ENCODE measurements at regions not wholly inside any gene's neighbourhood (a gene's known extent, or its start where the extent isn't known, plus 50 kb on each side); places are given as distances from the start of the nearest gene placed in this dataset.
"Not testable (repeated sequence)": the region's sequence is repeated elsewhere in the genome, so short reads cannot be mapped to it uniquely, and the experiment has no call there.

DNA sequence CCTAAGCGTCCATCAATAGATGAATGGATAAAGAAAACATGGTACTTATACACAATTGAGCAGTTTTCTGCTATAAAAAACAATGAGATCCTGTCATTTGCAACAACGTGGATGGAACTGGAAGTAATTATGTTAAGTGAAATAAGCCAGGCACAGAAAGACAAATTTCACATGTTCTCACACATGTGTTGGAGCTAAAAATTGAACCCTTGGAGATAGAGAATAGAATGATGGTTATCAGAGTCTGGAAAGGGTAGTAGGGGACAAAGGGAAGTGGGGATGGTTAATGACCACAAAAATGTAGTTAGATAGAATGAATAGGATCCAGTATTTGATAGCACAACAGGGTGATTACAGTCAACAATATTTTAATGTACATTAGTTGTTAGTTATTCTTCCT, 1033.5 kb downstream of the HACE1 start:
- no peak overlapping the region for H3K4me3 ChIP-seq (ENCODE audit: low read depth in 1 of 2, low read length in 2 of 2)
- H3K4me1 ChIP-seq (ENCODE audit: control insufficient read depth in 2 of 2, insufficient read depth in 2 of 2, low read length in 1 of 2) = no peaks in the 10 kb centered on the region
- no peaks in the 10 kb centered on the region for H3K9me3 ChIP-seq (ENCODE audit: control insufficient read depth in 2 of 2, insufficient read depth in 1 of 2, low read depth in 1 of 2, low read length in 1 of 2)
- WGBS, 2 donors = 46 to 70% methylated on average over 2 of the region's 2 CpGs
- H3K27ac ChIP-seq (ENCODE audit: low read depth in 2 of 2, low read length in 1 of 2) = no peak overlapping the region
- no peaks in the 10 kb centered on the region for H3K36me3 ChIP-seq (ENCODE audit: control insufficient read depth in 2 of 2, insufficient read depth in 2 of 2, low read length in 1 of 2)
- H3K27me3 ChIP-seq (ENCODE audit: control insufficient read depth in 1 of 2, insufficient read depth in 2 of 2, low read length in 2 of 2) = no peaks in the 10 kb centered on the region

DNA sequence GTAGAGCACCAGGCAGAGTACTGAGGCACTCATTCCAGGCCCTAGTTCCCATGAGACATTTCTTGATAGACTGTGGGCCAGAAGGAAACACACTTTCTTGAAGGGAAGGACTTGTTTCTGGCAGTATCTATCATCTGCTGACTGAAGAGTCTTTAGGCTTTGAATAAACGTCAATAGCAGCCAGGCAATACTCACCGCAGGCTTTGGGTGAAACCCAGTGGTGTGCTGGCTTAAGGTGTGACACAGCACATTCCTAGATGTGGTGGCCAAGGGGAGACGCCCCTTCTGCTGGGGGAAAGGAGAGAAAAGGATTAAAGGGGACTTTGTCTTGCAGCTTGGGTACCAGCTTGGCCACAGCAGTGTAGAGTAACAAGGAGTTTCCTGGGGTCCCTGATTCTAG, 1039.6 kb downstream of the HACE1 start:
- no peak overlapping the region for H3K4me3 ChIP-seq (ENCODE audit: low read depth in 1 of 2, low read length in 2 of 2)

GRCh38 chr6:103819509-103819908, 1040.2 kb downstream of the HACE1 start:
- H3K36me3 ChIP-seq (ENCODE audit: control insufficient read depth in 2 of 2, insufficient read depth in 2 of 2, low read length in 1 of 2) = no peaks in the 10 kb centered on the region
- 29 to 31% methylated on average over 3 of the region's 3 CpGs for WGBS, 2 donors
- no peaks in the 10 kb centered on the region for H3K27me3 ChIP-seq (ENCODE audit: control insufficient read depth in 1 of 2, insufficient read depth in 2 of 2, low read length in 2 of 2)
- H3K9me3 ChIP-seq (ENCODE audit: control insufficient read depth in 2 of 2, insufficient read depth in 1 of 2, low read depth in 1 of 2, low read length in 1 of 2) = no peaks in the 10 kb centered on the region
- no peak overlapping the region for H3K4me3 ChIP-seq (ENCODE audit: low read depth in 1 of 2, low read length in 2 of 2)
- H3K27ac ChIP-seq (ENCODE audit: low read depth in 2 of 2, low read length in 1 of 2) = no peak overlapping the region
- no peaks in the 10 kb centered on the region for H3K4me1 ChIP-seq (ENCODE audit: control insufficient read depth in 2 of 2, insufficient read depth in 2 of 2, low read length in 1 of 2)

More for the DNA sequence above, 1039.6 kb downstream of the HACE1 start:
- H3K27me3 ChIP-seq (ENCODE audit: control insufficient read depth in 1 of 2, insufficient read depth in 2 of 2, low read length in 2 of 2) = no peaks in the 10 kb centered on the region
- WGBS, 2 donors = 57 to 61% methylated on average over 3 of the region's 3 CpGs
- no peaks in the 10 kb centered on the region for H3K36me3 ChIP-seq (ENCODE audit: control insufficient read depth in 2 of 2, insufficient read depth in 2 of 2, low read length in 1 of 2)
- H3K9me3 ChIP-seq (ENCODE audit: control insufficient read depth in 2 of 2, insufficient read depth in 1 of 2, low read depth in 1 of 2, low read length in 1 of 2) = no peaks in the 10 kb centered on the region
- H3K27ac ChIP-seq (ENCODE audit: low read depth in 2 of 2, low read length in 1 of 2) = no peak overlapping the region
- H3K4me1 ChIP-seq (ENCODE audit: control insufficient read depth in 2 of 2, insufficient read depth in 2 of 2, low read length in 1 of 2) = no peaks in the 10 kb centered on the region

DNA sequence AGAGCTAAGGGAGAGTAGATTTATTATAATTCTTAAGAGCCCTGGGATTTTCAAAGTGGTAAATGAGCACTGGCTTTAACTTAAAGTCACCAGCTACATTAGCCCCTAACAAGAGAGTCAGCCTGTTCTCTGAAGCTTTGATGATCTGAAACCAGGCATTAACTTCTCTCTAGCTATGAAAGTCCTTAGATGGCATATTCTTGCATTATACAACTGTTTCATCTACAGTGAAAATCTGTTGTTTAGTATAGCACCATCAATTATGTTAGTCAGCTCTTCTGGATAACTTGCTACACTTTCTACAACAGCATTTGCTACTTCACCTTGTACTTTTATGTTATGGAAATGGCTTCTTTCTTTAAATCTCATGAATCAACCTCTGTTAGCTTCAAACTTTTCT, 1046.7 kb downstream of the HACE1 start:
- Histone ChIP-seq H3K9me3 (ENCODE audit: control insufficient read depth in 2 of 2, insufficient read depth in 1 of 2, low read depth in 1 of 2, low read length in 1 of 2) (no peaks in the 10 kb centered on the region), H3K4me1 (ENCODE audit: control insufficient read depth in 2 of 2, insufficient read depth in 2 of 2, low read length in 1 of 2) (no peaks in the 10 kb centered on the region), H3K4me3 (ENCODE audit: low read depth in 1 of 2, low read length in 2 of 2) (no peak overlapping the region), H3K27me3 (ENCODE audit: control insufficient read depth in 1 of 2, insufficient read depth in 2 of 2, low read length in 2 of 2) (no peaks in the 10 kb centered on the region), H3K36me3 (ENCODE audit: control insufficient read depth in 2 of 2, insufficient read depth in 2 of 2, low read length in 1 of 2) (no peaks in the 10 kb centered on the region), H3K27ac (ENCODE audit: low read depth in 2 of 2, low read length in 1 of 2) (no peak overlapping the region)

GRCh38 chr6:103801901-103802479, 1057.7 kb downstream of the HACE1 start:
- H3K27me3 ChIP-seq (ENCODE audit: control insufficient read depth in 1 of 2, insufficient read depth in 2 of 2, low read length in 2 of 2); H3K4me3 ChIP-seq (ENCODE audit: low read depth in 1 of 2, low read length in 2 of 2); H3K9me3 ChIP-seq (ENCODE audit: control insufficient read depth in 2 of 2, insufficient read depth in 1 of 2, low read depth in 1 of 2, low read length in 1 of 2); H3K4me1 ChIP-seq (ENCODE audit: control insufficient read depth in 2 of 2, insufficient read depth in 2 of 2, low read length in 1 of 2); H3K27ac ChIP-seq (ENCODE audit: low read depth in 2 of 2, low read length in 1 of 2); H3K36me3 ChIP-seq (ENCODE audit: control insufficient read depth in 2 of 2, insufficient read depth in 2 of 2, low read length in 1 of 2): not testable (repeated sequence)
- WGBS, 2 donors = 80 to 81% methylated on average over 11 of the region's 11 CpGs

- Histone ChIP-seq H3K4me1 (ENCODE audit: control insufficient read depth in 2 of 2, insufficient read depth in 2 of 2, low read length in 1 of 2) (no peaks in the 10 kb centered on the region), H3K27ac (ENCODE audit: low read depth in 2 of 2, low read length in 1 of 2) (no peak overlapping the region), H3K27me3 (ENCODE audit: control insufficient read depth in 1 of 2, insufficient read depth in 2 of 2, low read length in 2 of 2) (no peaks in the 10 kb centered on the region), H3K9me3 (ENCODE audit: control insufficient read depth in 2 of 2, insufficient read depth in 1 of 2, low read depth in 1 of 2, low read length in 1 of 2) (no peaks in the 10 kb centered on the region), H3K36me3 (ENCODE audit: control insufficient read depth in 2 of 2, insufficient read depth in 2 of 2, low read length in 1 of 2) (no peaks in the 10 kb centered on the region), H3K4me3 (ENCODE audit: low read depth in 1 of 2, low read length in 2 of 2) (no peak overlapping the region)
- 69 to 73% methylated on average over 5 of the region's 5 CpGs for WGBS, 2 donors
These were observed 1059.6 kb downstream of the HACE1 start for GRCh38 chr6:103799971-103800670.

DNA sequence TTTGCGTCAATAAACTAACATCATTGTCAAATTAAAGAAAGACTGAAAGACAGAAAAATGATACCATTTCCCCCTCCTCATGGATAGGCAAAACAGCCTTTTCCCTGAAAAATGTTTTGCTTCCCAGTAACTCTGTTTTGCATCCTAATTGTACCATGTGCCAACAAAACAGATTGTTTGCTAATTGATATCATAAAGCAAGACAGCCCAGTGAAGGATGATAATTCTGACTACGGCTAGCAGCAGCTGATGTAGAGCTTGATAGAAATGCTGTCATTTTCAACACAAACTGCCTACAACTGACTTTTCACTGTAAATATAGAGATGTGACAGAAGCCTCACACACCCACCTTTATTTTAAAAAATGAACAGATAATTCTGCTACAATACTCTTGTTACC, 1061.6 kb downstream of the HACE1 start:
- Histone ChIP-seq H3K9me3 (ENCODE audit: control insufficient read depth in 2 of 2, insufficient read depth in 1 of 2, low read depth in 1 of 2, low read length in 1 of 2) (no peaks in the 10 kb centered on the region), H3K4me3 (ENCODE audit: low read depth in 1 of 2, low read length in 2 of 2) (no peak overlapping the region), H3K36me3 (ENCODE audit: control insufficient read depth in 2 of 2, insufficient read depth in 2 of 2, low read length in 1 of 2) (no peaks in the 10 kb centered on the region), H3K4me1 (ENCODE audit: control insufficient read depth in 2 of 2, insufficient read depth in 2 of 2, low read length in 1 of 2) (no peaks in the 10 kb centered on the region), H3K27me3 (ENCODE audit: control insufficient read depth in 1 of 2, insufficient read depth in 2 of 2, low read length in 2 of 2) (no peaks in the 10 kb centered on the region), H3K27ac (ENCODE audit: low read depth in 2 of 2, low read length in 1 of 2) (no peak overlapping the region)
- WGBS, 2 donors = 66 to 67% methylated on average over 2 of the region's 2 CpGs

DNA sequence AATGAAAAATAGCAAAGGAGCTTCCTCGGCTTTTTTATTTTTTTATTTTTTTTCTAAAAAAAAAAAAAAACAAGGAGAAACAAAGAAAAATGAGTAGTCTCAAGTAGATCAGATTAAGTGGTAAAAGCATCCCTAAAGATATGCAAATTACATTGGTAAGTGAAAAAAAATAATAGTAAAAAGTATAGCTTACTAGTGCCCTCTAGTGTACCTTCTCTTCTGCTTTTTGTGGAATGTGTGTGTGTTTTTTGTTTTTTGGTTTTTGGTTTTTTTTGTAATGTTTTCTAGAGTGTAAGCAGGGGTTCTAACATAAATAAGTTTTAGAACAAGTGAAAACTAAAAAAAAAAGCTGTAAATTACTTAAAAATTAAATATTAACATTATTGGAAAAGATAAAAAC, 1062.0 kb downstream of the HACE1 start:
- no peaks in the 10 kb centered on the region for H3K9me3 ChIP-seq (ENCODE audit: control insufficient read depth in 2 of 2, insufficient read depth in 1 of 2, low read depth in 1 of 2, low read length in 1 of 2)
- no peaks in the 10 kb centered on the region for H3K4me1 ChIP-seq (ENCODE audit: control insufficient read depth in 2 of 2, insufficient read depth in 2 of 2, low read length in 1 of 2)
- no peaks in the 10 kb centered on the region for H3K27me3 ChIP-seq (ENCODE audit: control insufficient read depth in 1 of 2, insufficient read depth in 2 of 2, low read length in 2 of 2)
- 33 to 55% methylated on average over 1 of the region's 1 CpG for WGBS, 2 donors
- no peak overlapping the region for H3K4me3 ChIP-seq (ENCODE audit: low read depth in 1 of 2, low read length in 2 of 2)
- H3K36me3 ChIP-seq (ENCODE audit: control insufficient read depth in 2 of 2, insufficient read depth in 2 of 2, low read length in 1 of 2) = no peaks in the 10 kb centered on the region
- no peak overlapping the region for H3K27ac ChIP-seq (ENCODE audit: low read depth in 2 of 2, low read length in 1 of 2)

DNA sequence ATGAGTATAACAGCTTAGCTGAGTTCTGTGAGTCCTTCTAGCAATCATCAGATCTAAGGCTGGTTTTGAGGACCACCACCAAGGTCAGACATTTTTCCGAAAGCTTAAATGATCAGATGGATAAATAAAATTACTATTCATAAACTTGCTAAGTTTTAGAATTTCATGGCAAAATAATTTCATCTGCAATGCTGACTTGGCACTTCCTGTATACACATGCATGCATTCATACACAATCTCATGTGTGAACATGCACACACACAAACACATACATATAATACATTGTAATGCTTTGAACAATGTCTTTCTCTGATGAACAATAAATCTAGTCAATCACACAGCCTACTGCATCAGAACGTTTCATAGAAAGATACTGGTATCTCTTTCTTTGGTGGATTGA, 1068.3 kb downstream of the HACE1 start:
- WGBS, 2 donors = 72 to 76% methylated on average over 2 of the region's 2 CpGs
- no peaks in the 10 kb centered on the region for H3K4me1 ChIP-seq (ENCODE audit: control insufficient read depth in 2 of 2, insufficient read depth in 2 of 2, low read length in 1 of 2)
- H3K36me3 ChIP-seq (ENCODE audit: control insufficient read depth in 2 of 2, insufficient read depth in 2 of 2, low read length in 1 of 2) = no peaks in the 10 kb centered on the region
- H3K4me3 ChIP-seq (ENCODE audit: low read depth in 1 of 2, low read length in 2 of 2) = no peak overlapping the region
- no peaks in the 10 kb centered on the region for H3K9me3 ChIP-seq (ENCODE audit: control insufficient read depth in 2 of 2, insufficient read depth in 1 of 2, low read depth in 1 of 2, low read length in 1 of 2)
- no peak overlapping the region for H3K27ac ChIP-seq (ENCODE audit: low read depth in 2 of 2, low read length in 1 of 2)
- H3K27me3 ChIP-seq (ENCODE audit: control insufficient read depth in 1 of 2, insufficient read depth in 2 of 2, low read length in 2 of 2) = no peaks in the 10 kb centered on the region

GRCh38 chr6:103784117-103784516, 1075.6 kb downstream of the HACE1 start:
- Histone ChIP-seq H3K27ac (ENCODE audit: low read depth in 2 of 2, low read length in 1 of 2) (no peak overlapping the region), H3K4me1 (ENCODE audit: control insufficient read depth in 2 of 2, insufficient read depth in 2 of 2, low read length in 1 of 2) (no peaks in the 10 kb centered on the region), H3K9me3 (ENCODE audit: control insufficient read depth in 2 of 2, insufficient read depth in 1 of 2, low read depth in 1 of 2, low read length in 1 of 2) (no peaks in the 10 kb centered on the region), H3K4me3 (ENCODE audit: low read depth in 1 of 2, low read length in 2 of 2) (no peak overlapping the region), H3K27me3 (ENCODE audit: control insufficient read depth in 1 of 2, insufficient read depth in 2 of 2, low read length in 2 of 2) (no peaks in the 10 kb centered on the region), H3K36me3 (ENCODE audit: control insufficient read depth in 2 of 2, insufficient read depth in 2 of 2, low read length in 1 of 2) (no peaks in the 10 kb centered on the region)
- 63 to 64% methylated on average over 2 of the region's 2 CpGs for WGBS, 2 donors
